HEK293 (cell line): ENCODE measurements at regions not wholly inside any gene's neighbourhood (a gene's known extent, or its start where the extent isn't known, plus 50 kb on each side); places are given as distances from the start of the nearest gene placed in this dataset.

Experiments
- CTCF ChIA-PET: fragments of 350-600 bp; formaldehyde crosslinking; extraction: SDS; loops from one replicate; lab custom pipeline; 2021; ENCODE audit warnings: antibody characterized with exemption; lab: Yijun Ruan, JAX
- POLR2A ChIA-PET: fragments of 300-600 bp; formaldehyde crosslinking; extraction: SDS; loops from one replicate; lab custom pipeline; 2020; ENCODE audit warnings: antibody characterized with exemption, inconsistent platforms; lab: Yijun Ruan, JAX
- H3K27ac ChIP-seq: fragments of 200-500 bp; sonication (Bioruptor generic); 2 replicates; pipeline ENCODE4 v1.5.1; 2014; ENCODE audit warnings: low read depth, low read length, control low read depth, inconsistent platforms; ENCODE audit errors: extremely low read depth
- H3K36me3 ChIP-seq, 2 experiments: fragments of 200-500 bp in 1 of 2; sonication (Bioruptor generic) in 1 of 2; 1 replicate in 1 of 2; 2 replicates in 1 of 2; pipeline ENCODE4 v1.5.1; 2014 to 2017; ENCODE audit warnings: inconsistent platforms in 2 of 2, low read length in 2 of 2; ENCODE audit not compliant: control insufficient read depth in 2 of 2, insufficient read depth in 1 of 2
- H3K4me1 ChIP-seq: fragments of 200-500 bp; sonication (Bioruptor generic); 2 replicates; pipeline ENCODE4 v1.5.1; 2014; ENCODE audit warnings: mild to moderate bottlenecking, low read length, inconsistent platforms; ENCODE audit not compliant: control insufficient read depth, insufficient read depth
- H3K4me3 ChIP-seq: 2 replicates; pipeline ENCODE4 v1.5.1; 2011; ENCODE audit warnings: low read depth, mild to moderate bottlenecking, control low read depth, low read length, moderate library complexity
- H3K9me3 ChIP-seq: fragments of 200-500 bp; sonication (Bioruptor generic); 2 replicates; pipeline ENCODE4 v1.5.1; 2014; ENCODE audit warnings: low read depth, low read length, inconsistent platforms; ENCODE audit not compliant: control insufficient read depth, insufficient read depth
- AEBP2 ChIP-seq: fragments of 450-650 bp; formaldehyde crosslinking; IDR thresholded peaks from 2 replicates; pipeline ENCODE4 v1.5.1; 2016; ENCODE audit warnings: missing biosample characterization, missing genetic modification characterization, borderline replicate concordance
- HOXD13 ChIP-seq: sonication (generic); formaldehyde crosslinking; IDR thresholded peaks from 2 replicates; pipeline ENCODE4 v1.8.0; 2022; ENCODE audit warnings: missing genetic modification reagents, borderline replicate concordance
- KLF16 ChIP-seq: fragments of 450-650 bp; formaldehyde crosslinking; IDR thresholded peaks from 2 replicates; pipeline ENCODE4 v1.5.1; 2017; ENCODE audit warnings: missing biosample characterization, missing genetic modification characterization
- PRDM1 ChIP-seq: fragments of 450-650 bp; formaldehyde crosslinking; IDR thresholded peaks from 2 replicates; pipeline ENCODE4; 2016; ENCODE audit warnings: missing biosample characterization, missing genetic modification characterization
- ZNF138 ChIP-seq: fragments of 450-650 bp; formaldehyde crosslinking; IDR thresholded peaks from 2 replicates; pipeline ENCODE4 v1.5.1; 2016; ENCODE audit warnings: missing biosample characterization, missing genetic modification characterization, borderline replicate concordance
- ZNF175 ChIP-seq: fragments of 450-650 bp; formaldehyde crosslinking; IDR thresholded peaks from 2 replicates; pipeline ENCODE4 v1.5.1; 2016; ENCODE audit warnings: missing biosample characterization, missing genetic modification characterization
- ZNF2 ChIP-seq: fragments of 450-650 bp; formaldehyde crosslinking; IDR thresholded peaks from 2 replicates; pipeline ENCODE4 v1.5.1; 2016; ENCODE audit warnings: missing biosample characterization, missing genetic modification characterization
- ZNF214 ChIP-seq: fragments of 450-650 bp; formaldehyde crosslinking; IDR thresholded peaks from 2 replicates; pipeline ENCODE4 v1.5.1; 2017; ENCODE audit warnings: missing biosample characterization, mild to moderate bottlenecking, missing genetic modification characterization, borderline replicate concordance
- ZNF404 ChIP-seq: fragments of 450-650 bp; formaldehyde crosslinking; IDR thresholded peaks from 2 replicates; pipeline ENCODE4 v1.5.1; 2017; ENCODE audit warnings: missing biosample characterization, missing genetic modification characterization
- ZNF433 ChIP-seq: fragments of 450-650 bp; formaldehyde crosslinking; IDR thresholded peaks from 2 replicates; pipeline ENCODE4 v1.5.1; 2016; ENCODE audit warnings: missing biosample characterization, missing genetic modification characterization, low read depth
- ZNF48 ChIP-seq: fragments of 450-650 bp; formaldehyde crosslinking; IDR thresholded peaks from 2 replicates; pipeline ENCODE4 v1.5.1; 2016; ENCODE audit warnings: missing biosample characterization, missing genetic modification characterization
- ZNF560 ChIP-seq: fragments of 450-650 bp; formaldehyde crosslinking; IDR thresholded peaks from 2 replicates; pipeline ENCODE4 v1.5.1; 2017; ENCODE audit warnings: missing biosample characterization, missing genetic modification characterization, borderline replicate concordance
- ZNF596 ChIP-seq: fragments of 450-650 bp; IDR thresholded peaks from 2 replicates; pipeline ENCODE4 v1.5.0; 2018; ENCODE audit warnings: missing biosample characterization, mild to moderate bottlenecking, missing genetic modification characterization, moderate library complexity
- ZNF658 ChIP-seq: fragments of 450-650 bp; formaldehyde crosslinking; IDR thresholded peaks from 2 replicates; pipeline ENCODE4; 2016; ENCODE audit warnings: missing biosample characterization, missing genetic modification characterization
- ZNF701 ChIP-seq: fragments of 450-650 bp; formaldehyde crosslinking; IDR thresholded peaks from 2 replicates; pipeline ENCODE4 v1.5.1; 2016; ENCODE audit warnings: missing biosample characterization, missing genetic modification characterization
- ZNF76 ChIP-seq: fragments of 450-650 bp; formaldehyde crosslinking; IDR thresholded peaks from 2 replicates; pipeline ENCODE4; 2016; ENCODE audit warnings: low read depth, missing biosample characterization, missing genetic modification characterization, borderline replicate concordance
- ZNF776 ChIP-seq: fragments of 450-650 bp; formaldehyde crosslinking; IDR thresholded peaks from 2 replicates; pipeline ENCODE4 v1.5.0; 2017; ENCODE audit warnings: missing biosample characterization, missing genetic modification characterization, borderline replicate concordance
- ZNF785 ChIP-seq: fragments of 450-650 bp; formaldehyde crosslinking; IDR thresholded peaks from 2 replicates; pipeline ENCODE4 v1.5.1; 2016; ENCODE audit warnings: missing biosample characterization, missing genetic modification characterization
- TF ChIP-seq, protein P1 (sequence below): fragments of 450-650 bp; formaldehyde crosslinking; IDR thresholded peaks from 2 replicates; pipeline ENCODE4 v1.5.0; 2017; ENCODE audit warnings: missing biosample characterization, missing genetic modification characterization, borderline replicate concordance

DNA sequence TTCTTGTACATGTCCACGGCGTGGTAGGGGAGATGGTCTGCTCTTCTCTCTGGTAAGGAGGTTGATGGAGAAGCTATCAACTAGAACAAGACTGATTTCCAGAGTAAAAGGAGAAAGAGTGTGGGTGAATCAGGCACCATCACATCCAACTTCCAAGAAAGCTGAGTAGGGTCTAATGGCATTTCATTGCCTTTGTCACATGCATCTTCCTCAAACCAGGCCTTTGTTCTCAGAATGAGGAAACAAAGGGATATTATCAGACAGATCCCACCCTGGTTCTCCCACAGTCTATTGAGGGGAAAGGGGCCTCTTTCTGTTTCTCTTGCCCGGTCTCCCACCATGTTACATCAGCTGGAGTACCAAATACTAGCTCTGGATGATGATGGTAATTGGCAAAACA lies 160.2 kb upstream of the RBPJ start:
- TF ChIP-seq ZNF76 (tag by site-specific recombination) (no peak), ZNF138 (tag by site-specific recombination) (no peak), ZNF560 (tag by site-specific recombination) (no peak)
- TF ChIP-seq, all 188 proteins: peak for 0
- ChIA-PET POLR2A (no interaction called here), CTCF (interaction anchor here (0.6 to 1.7 kb wide), 5 partner anchors 17 to 92 kb away, joined by 3 to 8 read pairs (median 3); no protein-coding TSS in a partner anchor)
- Histone ChIP-seq H3K4me3 (no peak overlapping the region), H3K27ac (no peak overlapping the region), H3K4me1 (no peaks in the 10 kb centered on the region), H3K36me3 (no peaks in the 10 kb centered on the region), H3K9me3 (no peaks in the 10 kb centered on the region)

DNA sequence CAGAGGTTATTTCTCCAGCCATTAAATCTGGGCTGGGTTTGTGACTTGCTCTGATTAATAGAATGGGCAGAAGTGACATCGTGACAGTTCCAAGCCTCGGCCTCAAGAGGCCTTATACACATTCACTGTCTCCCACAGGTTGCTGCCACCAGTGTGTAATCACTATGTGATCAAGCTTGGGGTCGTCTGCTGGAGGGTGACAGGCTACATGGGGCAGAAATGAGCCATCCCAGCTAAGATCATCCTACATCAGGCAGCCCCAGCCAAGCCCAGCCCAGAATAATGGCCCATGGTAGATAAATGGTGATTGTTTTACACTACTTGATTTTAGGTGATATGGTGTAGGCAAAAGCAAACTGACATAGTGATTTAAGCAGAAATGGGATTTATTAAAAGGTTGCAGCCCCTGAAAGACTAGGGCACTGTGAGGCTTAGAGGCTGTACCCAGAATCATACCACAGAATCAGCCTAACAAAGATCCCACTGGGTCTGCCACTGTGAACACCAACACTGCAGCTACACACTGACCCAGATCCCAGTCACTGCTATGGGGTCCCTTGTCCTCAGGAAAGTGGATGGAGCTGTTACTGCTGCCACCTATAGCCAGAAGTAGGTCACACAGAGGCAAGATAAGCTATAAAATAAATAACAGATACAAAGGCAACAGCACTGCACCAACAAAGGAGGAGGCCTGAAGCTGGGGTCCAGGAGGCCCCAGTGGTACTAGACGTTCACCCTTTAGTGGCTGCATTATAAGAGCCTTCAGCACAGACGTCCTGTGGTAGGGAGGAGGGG lies 159.6 kb upstream of the RBPJ start:
- ChIA-PET POLR2A (no interaction called here), CTCF (interaction anchor here (0.6 to 1.7 kb wide), 10 partner anchors 18 to 99 kb away, joined by 3 to 8 read pairs (median 3); no protein-coding TSS in a partner anchor)
- no peaks in the 10 kb centered on the region for H3K9me3 ChIP-seq
- no peak overlapping the region for H3K27ac ChIP-seq
- TF ChIP-seq ZNF175 (tag by site-specific recombination), result no peak
- no peak for TF ChIP-seq ZNF701 (tag by site-specific recombination)
- no peak for TF ChIP-seq ZNF785 (tag by site-specific recombination)
- TF ChIP-seq ZNF48 (tag by site-specific recombination), result no peak
- no peak for TF ChIP-seq ZNF404
- no peak for TF ChIP-seq ZNF776 (tag by site-specific recombination)
- no peak for TF ChIP-seq ZNF658 (tag by site-specific recombination)
- TF ChIP-seq, protein P1, sequence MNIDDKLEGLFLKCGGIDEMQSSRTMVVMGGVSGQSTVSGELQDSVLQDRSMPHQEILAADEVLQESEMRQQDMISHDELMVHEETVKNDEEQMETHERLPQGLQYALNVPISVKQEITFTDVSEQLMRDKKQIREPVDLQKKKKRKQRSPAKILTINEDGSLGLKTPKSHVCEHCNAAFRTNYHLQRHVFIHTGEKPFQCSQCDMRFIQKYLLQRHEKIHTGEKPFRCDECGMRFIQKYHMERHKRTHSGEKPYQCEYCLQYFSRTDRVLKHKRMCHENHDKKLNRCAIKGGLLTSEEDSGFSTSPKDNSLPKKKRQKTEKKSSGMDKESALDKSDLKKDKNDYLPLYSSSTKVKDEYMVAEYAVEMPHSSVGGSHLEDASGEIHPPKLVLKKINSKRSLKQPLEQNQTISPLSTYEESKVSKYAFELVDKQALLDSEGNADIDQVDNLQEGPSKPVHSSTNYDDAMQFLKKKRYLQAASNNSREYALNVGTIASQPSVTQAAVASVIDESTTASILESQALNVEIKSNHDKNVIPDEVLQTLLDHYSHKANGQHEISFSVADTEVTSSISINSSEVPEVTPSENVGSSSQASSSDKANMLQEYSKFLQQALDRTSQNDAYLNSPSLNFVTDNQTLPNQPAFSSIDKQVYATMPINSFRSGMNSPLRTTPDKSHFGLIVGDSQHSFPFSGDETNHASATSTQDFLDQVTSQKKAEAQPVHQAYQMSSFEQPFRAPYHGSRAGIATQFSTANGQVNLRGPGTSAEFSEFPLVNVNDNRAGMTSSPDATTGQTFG (tag by site-specific recombination), result no peak
- TF ChIP-seq ZNF2 (tag by site-specific recombination), result no peak
- no peak for TF ChIP-seq HOXD13 (CRISPR knock-in tag)
- TF ChIP-seq KLF16 (tag by site-specific recombination), result no peak
- no peak for TF ChIP-seq AEBP2 (tag by site-specific recombination)
- no peak for TF ChIP-seq PRDM1 (tag by site-specific recombination)
- no peak for TF ChIP-seq ZNF433 (tag by site-specific recombination)
- TF ChIP-seq ZNF214 (tag by site-specific recombination), result no peak
- TF ChIP-seq ZNF596 (tag by site-specific recombination), result no peak
- H3K4me1 ChIP-seq, result no peaks in the 10 kb centered on the region
- no peak overlapping the region for H3K4me3 ChIP-seq
- no peaks in the 10 kb centered on the region for H3K36me3 ChIP-seq
